Activated CD8-positive, alpha-beta memory T cell treated with anti-CD3 and anti-CD28 coated beads for 48 hours (primary cell): ENCODE measurements at regions not wholly inside any gene's neighbourhood (a gene's known extent, or its start where the extent isn't known, plus 50 kb on each side); places are given as distances from the start of the nearest gene placed in this dataset.
"Not testable (repeated sequence)": the region's sequence is repeated elsewhere in the genome, so short reads cannot be mapped to it uniquely, and the experiment has no call there.

Experiments used
- DNase-seq, 3 experiments: peaks; one replicate each; pipeline ENCODE4 v3.0.0-alpha.2; 2020; ENCODE audit warnings: low read depth in 2 of 3, low spot score in 2 of 3

GRCh38 chr9:105022545-105022944, 94.6 kb upstream of the ABCA1 start:
- DNase-seq, result not testable (repeated sequence)

DNA sequence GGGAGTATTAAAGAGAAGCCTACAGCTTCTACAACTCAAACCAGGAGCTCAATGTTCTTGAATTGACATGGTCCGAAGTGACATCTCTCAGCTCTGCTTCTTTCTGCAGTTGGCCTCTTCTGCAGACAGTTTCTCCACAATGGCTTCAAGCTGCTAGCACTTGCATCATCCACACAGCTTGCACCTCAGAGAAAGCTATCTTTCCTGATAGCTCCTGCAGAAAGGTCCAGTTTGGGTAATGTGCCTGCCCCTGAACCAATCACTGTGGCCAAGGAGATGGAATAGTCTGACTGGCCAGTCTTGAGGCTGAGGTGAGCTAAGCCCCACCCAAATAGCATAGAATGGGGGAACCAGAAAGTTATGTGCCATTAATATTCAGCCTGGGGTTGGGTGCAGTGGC, 95.8 kb upstream of the ABCA1 start:
- DNase-seq, result no peak

GRCh38 chr9:105024529-105024928, 96.6 kb upstream of the ABCA1 start:
- no peak for DNase-seq

DNA sequence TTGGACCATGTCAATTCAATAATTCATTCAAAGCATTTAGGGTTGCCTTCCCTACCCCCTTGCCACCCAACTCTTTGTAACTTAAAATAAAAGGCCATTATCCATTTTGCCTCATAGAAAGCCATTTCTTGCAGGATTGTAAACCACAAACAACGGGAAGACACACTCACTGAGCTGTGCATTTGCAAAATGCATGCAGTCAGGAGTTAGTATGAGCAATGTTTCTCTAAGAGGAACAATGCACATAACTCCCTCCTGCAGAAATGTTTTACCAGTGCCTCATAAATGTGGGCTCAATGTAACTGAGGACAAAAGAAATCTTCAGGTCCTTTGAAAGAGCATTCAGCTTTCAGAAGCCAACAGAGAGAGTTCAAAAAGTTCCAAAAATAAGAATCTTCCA, 98.5 kb upstream of the ABCA1 start:
- no peak for DNase-seq

- DNase-seq, result no peak
Measured at GRCh38 chr9:105027084-105027483, 99.1 kb upstream of the ABCA1 start.

DNA sequence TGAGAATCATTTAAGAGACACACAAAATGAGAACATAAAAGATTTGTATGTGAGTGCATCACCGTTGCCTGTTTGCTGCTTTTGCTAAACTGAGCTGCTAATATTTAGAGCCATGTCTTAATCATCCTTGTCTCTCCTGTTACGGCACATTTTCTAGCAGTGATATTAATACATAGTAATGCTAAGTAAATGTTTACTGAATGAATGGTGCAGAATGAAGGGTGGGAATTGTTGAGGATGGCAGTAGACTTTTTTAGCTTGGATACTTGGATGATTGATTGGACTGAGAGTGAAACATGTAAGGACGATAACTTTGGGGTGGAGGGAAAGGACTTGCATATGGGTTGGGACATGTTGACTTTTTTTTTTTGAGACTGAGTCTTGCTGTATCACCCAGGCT, 102.3 kb upstream of the ABCA1 start:
- no peak for DNase-seq

GRCh38 chr9:105037139-105037538, 109.2 kb upstream of the ABCA1 start:
- no peak for DNase-seq

- DNase-seq, result no peak
Measured at GRCh38 chr9:105038051-105038450, 110.1 kb upstream of the ABCA1 start.

DNA sequence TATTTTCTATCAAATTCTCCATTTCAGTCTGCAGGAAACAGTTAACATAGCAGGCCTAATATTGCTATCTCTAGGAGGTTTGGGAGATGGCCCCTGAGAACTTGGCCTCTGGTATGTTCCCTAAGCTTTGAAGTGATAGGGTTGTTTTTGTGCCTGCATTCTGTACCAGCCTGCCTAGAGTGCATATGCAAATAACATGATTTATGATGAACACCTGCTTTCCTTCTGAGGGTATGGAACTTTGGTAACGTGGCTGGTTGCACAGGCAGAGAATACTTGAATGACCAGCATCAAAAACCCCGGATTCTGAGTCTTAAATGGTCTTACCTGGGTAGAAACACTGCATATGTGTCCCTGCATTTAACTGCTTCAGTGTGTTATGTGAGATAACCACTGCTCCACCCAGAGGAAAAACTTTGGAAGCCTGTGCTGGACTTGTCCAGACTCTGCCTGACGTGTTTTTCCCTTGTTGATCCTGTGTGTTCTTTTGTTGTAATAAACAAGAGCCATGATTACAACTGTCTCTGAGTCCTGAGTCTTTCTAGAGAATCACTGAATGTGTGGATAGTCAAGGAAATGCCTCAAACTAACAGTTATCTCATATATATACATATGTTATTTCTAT, 111.3 kb upstream of the ABCA1 start:
- no peak for DNase-seq

DNA sequence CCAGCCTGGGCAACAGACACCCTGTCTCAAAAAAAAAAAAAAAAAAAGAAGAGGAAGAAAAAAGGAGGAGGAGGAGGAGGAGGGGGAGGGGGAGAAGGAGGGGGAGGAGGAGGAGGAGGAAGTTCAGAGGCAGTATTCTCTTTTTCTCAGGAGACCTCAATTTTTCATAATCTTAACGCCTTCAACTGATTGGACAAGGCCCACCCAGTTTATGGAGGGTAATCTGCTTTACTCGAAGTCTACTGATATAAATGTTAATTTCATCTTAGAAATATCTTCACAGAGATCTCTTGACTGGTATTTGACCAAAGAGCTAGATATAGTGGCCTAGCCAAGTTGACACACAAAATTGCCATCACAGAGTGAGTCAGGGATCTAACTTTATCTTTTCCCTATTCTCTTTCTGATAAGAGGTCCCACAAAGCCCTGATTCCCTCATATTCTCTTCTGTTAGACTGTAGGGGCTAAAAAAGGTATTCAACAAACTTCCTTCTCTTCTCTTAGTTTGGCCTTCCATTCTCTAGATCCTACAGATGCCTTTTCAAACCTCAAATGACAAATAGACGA, 115.5 kb upstream of the ABCA1 start:
- no peak for DNase-seq

- no peak for DNase-seq
Measured at GRCh38 chr9:105044518-105044917, 116.6 kb upstream of the ABCA1 start.

GRCh38 chr9:105046907-105047741, 119.2 kb upstream of the ABCA1 start:
- no peak for DNase-seq

- DNase-seq, result no peak
Measured at GRCh38 chr9:105047742-105048041, 119.7 kb upstream of the ABCA1 start.

GRCh38 chr9:105048331-105048730, 120.4 kb upstream of the ABCA1 start:
- DNase-seq, result no peak

- no peak for DNase-seq
Measured at GRCh38 chr9:105050296-105050695, 122.3 kb upstream of the ABCA1 start.

DNA sequence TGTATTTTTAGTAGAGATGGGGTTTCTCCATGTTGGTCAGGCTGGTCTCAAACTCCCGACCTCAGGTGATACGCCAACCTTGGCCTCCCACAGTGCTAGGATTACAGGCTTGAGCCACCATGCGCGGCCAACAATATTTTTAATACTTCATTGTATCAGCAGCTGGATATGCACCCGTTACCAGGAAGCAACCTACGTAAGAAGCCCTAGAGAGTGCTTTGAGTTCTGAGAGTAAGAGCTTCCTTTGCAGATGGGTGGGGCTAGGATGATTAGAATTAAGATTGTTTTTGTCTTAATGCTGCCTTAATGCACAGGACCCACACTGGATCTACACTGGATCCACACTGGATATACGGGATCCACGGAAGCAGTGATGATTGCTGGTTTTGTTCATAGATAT, 123.9 kb upstream of the ABCA1 start:
- DNase-seq, result no peak

DNA sequence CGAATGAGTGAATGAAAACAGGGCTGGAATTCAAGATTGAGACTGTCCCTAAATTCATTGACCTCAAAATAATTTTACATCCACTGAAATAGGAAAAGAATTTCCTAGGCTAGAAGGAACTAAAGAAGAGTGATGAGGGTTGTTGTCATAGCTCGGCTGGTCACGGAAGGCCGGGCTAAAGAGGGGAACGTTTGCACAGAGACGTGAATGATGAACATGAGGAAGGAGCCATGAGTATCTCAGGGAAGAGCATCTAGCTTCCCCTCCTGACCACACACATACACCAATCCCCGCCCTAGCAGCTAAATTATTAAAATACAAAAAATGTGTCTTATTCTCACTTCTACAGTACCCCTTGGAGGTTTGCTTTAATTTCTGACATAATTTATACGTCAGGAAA, 124.4 kb upstream of the ABCA1 start:
- no peak for DNase-seq

DNA sequence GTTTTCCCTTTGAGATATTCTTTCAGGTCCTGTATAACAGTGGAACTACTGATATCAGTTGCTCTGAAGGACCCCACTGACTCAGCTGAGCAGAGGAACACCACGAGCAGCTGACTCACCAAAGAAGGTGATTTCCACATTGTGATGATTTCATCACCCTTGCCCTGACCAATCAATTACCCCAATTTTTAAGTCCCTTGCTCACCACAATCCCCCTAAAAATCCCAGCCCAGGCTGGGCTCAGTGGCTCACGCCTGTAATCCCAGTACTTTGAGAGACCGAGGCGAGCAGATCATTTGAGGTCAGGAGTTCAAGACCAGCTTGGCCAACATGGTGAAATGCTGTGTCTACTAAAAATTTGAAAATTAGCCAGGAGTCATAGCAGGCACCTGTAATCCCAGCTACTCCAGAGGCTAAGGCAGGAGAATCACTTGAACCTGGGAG, 125.3 kb upstream of the ABCA1 start:
- DNase-seq, result peak in 2 of 3 experiments; percentile 5 to 18

GRCh38 chr9:105054491-105054890, 126.5 kb upstream of the ABCA1 start:
- DNase-seq, result no peak

DNA sequence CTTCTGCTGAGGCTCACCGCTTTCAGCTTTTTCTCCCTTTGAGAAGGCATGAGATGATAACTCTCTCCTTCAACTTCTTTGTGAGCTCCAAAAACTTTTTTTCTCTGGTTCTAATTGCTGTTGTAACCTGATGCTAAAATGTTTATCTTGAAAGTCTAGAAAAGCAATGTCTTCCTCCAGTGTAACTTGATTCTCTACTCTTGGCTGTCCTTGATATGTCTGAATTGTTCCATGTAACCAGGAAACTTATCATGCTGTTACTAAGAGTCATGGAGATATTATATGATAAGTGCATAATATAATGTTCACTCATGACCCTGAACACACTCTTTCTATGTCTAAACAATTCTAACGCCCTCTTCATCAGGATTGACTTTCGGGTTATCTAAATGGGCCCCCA, 128.0 kb upstream of the ABCA1 start:
- no peak for DNase-seq

DNA sequence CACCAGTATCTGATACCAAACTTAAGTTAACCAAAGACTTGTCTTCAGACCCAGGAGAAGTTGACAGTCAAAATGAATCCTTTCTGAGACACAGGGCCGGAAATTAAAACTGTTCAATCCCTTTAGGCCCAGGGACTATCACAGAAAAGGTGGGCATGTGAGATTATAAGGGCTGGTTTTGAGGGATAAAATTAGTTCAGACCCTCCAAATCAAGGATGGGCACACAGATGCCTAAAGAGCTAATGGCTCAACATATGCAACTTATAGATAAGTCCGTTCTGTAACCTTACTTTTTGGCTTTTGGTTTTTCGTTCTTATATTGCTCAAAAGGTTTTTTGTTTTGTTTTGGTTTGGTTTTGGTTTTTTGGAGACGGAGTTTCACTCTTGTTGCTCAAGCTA, 129.6 kb upstream of the ABCA1 start:
- DNase-seq, result no peak

DNA sequence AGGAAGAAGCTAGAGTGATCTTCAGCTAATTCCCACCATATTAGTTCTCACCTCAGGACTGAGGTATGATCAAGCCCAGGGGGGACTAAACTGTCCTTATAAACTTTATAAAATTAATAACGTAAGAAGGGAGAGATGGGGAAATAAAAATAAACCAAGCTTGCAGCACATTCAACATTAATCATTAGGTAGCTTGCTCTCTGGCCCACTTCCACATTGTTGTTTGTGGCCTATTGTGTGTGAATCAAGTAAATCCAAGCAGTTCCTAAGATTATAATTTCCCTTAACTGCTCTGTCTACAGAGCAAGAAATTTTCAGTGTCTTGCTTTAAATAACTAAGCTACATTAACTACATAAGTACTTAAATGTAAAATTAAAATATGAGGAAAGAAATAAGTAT, 131.3 kb upstream of the ABCA1 start:
- DNase-seq, result no peak
